Adrenal gland (tissue), 9 donors: ENCODE measurements at regions not wholly inside any gene's neighbourhood (a gene's known extent, or its start where the extent isn't known, plus 50 kb on each side); places are given as distances from the start of the nearest gene placed in this dataset.
A peak's percentile ranks its signal among the peaks of the same experiment; 100 is the strongest.

Experiments used
- DNase-seq, 7 donors: peaks; one replicate each; pipeline ENCODE4 v3.0.0-alpha.2; 2019 to 2020
- H3K27ac ChIP-seq, 5 donors: fragments of 200-600 bp; sonication (generic) in 4 of 5; 1 replicate in 3 of 5; 2 replicates in 2 of 5; pipeline versions ENCODE4 v1.5.1 to v1.8.0; 2016 to 2020; ENCODE audit warnings: mild to moderate bottlenecking in 1 of 5
- H3K27me3 ChIP-seq: fragments of 200-600 bp; 2 replicates; pipeline ENCODE4 v1.8.0; 2021
- H3K36me3 ChIP-seq, 2 donors: fragments of 200-600 bp; replicated peaks in 1 of 2; 1 replicate in 1 of 2; 2 replicates in 1 of 2; pipeline versions ENCODE4 v1.5.1 to v1.8.0; 2018 to 2022
- H3K4me1 ChIP-seq, 2 donors: fragments of 200-600 bp; replicated peaks in 1 of 2; 1 replicate in 1 of 2; 2 replicates in 1 of 2; pipeline versions ENCODE4 v1.5.1 to v1.8.0; 2018 to 2021
- H3K4me3 ChIP-seq, 4 donors: fragments of 200-600 bp; sonication (generic) in 3 of 4; one replicate each; pipeline ENCODE4 v1.5.1; 2016 to 2018
- H3K9me3 ChIP-seq, 3 donors: fragments of 200-600 bp; sonication (generic) in 1 of 3; replicated peaks in 1 of 3; 1 replicate in 2 of 3; 2 replicates in 1 of 3; pipeline versions ENCODE4 v1.5.1 to v1.8.0; 2016 to 2021
- POLR2A ChIP-seq, 2 donors: fragments of 450-650 bp; IDR thresholded peaks; one replicate each; pipeline ENCODE4 v1.6.1; 2017; ENCODE audit warnings: antibody characterized with exemption in 2 of 2, mild to moderate bottlenecking in 2 of 2, moderate library complexity in 1 of 2
- WGBS, 4 donors: extraction: QIAGEN DNeasy Blood & Tissue Kit in 2 of 4; methylation state at CpG; one replicate each; pipeline versions ENCODE4 v1.1.5 to v1.1.7; 2013 to 2017; 5-methylcytosine and 5-hydroxymethylcytosine counted together
- intact Hi-C, 2 donors: fragments of 100-400 bp; cut with DNase I; formaldehyde crosslinking; loops; one replicate each; pipeline versions ENCODE4 v1.14.1 to v1.15.0; 2022 to 2023
- TF ChIP-seq, protein P1 (sequence below), 6 experiments: fragments of 450-650 bp in 4 of 6; fragments of 200-600 bp in 2 of 6; sonication (generic) in 1 of 6; IDR thresholded peaks; 1 replicate in 5 of 6; 2 replicates in 1 of 6; pipeline versions ENCODE4 v1.5.1 to v1.8.0; 2016 to 2021; ENCODE audit warnings: antibody characterized with exemption in 6 of 6, mild to moderate bottlenecking in 2 of 6, moderate library complexity in 1 of 6
- donor health status: healthy with polysubstance abuse.
- donor health status: Bipolar disorder and iron deficiency.
- donor health status: DM: yes; HTN: yes; CAD: no.
- donor health status: DM: no; HTN: no; CAD: no.
- donor health status: DM: no; HTN: no; CAD: no.

DNA sequence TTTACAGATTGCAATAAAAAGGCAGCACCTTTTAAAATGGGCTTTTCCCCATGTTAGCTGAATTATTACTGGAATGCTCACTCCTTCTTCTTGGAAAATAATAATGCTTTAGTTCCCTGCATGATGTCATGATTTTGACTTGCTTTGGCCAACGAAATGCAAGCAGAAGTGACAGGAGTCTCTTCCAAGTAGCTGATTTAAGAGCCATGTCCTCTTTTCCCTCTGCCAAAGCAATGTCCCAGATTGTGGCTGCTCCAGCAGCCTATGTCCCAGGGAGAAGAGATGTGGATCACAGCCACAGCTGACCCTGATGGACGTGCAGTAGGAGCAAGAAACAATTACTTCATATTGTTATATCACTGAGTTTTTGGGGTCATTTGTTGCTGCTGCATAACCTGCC, 246.6 kb downstream of the HAPSTR1 start:
- Histone ChIP-seq H3K4me1 (peaks cover 9 to 10% of the 10 kb centered on the region in 2 donors), H3K4me3 (no peak overlapping the region), H3K36me3 (no peaks in the 10 kb centered on the region), H3K27ac (no peak overlapping the region), H3K9me3 (no peaks in the 10 kb centered on the region), H3K27me3 (no peaks in the 10 kb centered on the region)
- no peak for TF ChIP-seq POLR2A (IDR thresholded peaks at IDR 0.05)
- TF ChIP-seq, protein P1, sequence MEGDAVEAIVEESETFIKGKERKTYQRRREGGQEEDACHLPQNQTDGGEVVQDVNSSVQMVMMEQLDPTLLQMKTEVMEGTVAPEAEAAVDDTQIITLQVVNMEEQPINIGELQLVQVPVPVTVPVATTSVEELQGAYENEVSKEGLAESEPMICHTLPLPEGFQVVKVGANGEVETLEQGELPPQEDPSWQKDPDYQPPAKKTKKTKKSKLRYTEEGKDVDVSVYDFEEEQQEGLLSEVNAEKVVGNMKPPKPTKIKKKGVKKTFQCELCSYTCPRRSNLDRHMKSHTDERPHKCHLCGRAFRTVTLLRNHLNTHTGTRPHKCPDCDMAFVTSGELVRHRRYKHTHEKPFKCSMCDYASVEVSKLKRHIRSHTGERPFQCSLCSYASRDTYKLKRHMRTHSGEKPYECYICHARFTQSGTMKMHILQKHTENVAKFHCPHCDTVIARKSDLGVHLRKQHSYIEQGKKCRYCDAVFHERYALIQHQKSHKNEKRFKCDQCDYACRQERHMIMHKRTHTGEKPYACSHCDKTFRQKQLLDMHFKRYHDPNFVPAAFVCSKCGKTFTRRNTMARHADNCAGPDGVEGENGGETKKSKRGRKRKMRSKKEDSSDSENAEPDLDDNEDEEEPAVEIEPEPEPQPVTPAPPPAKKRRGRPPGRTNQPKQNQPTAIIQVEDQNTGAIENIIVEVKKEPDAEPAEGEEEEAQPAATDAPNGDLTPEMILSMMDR (IDR thresholded peaks at IDR 0.05), result no peak
- 16 to 32% (median 24%) methylated on average over 2 of the region's 2 CpGs for WGBS, 4 donors
- no peak for DNase-seq
- intact Hi-C loops, result no loop called here

DNA sequence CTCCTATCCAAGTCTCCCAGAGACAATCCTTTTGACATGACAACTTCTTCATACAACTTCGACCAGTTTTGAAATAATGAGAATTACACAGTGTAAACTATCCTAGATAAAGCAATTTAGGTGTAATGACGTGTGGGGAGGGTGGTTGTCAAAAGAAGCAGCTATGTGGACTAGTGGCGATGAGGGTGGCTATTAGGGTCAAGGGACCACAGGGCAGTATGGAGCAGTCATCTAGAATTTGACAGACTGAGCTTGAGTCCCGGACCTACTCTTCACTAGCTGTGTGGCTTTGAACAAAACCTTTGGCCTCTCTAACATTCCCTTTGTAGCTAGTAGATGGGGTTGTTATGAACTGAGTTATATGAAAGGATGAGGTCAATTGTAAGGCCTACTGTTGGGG, 247.1 kb downstream of the HAPSTR1 start:
- intact Hi-C loops, result no loop called here
- no peaks in the 10 kb centered on the region for H3K9me3 ChIP-seq
- H3K4me1 ChIP-seq, result peaks cover 9 to 10% of the 10 kb centered on the region in 2 donors
- no peak overlapping the region for H3K4me3 ChIP-seq
- no peaks in the 10 kb centered on the region for H3K36me3 ChIP-seq
- no peak overlapping the region for H3K27ac ChIP-seq
- 82 to 91% (median 90%) methylated on average over 4 of the region's 4 CpGs for WGBS, 4 donors
- DNase-seq, result no peak
- no peak for TF ChIP-seq POLR2A (IDR thresholded peaks at IDR 0.05)
- TF ChIP-seq, protein P1 (IDR thresholded peaks at IDR 0.05), result no peak
- no peaks in the 10 kb centered on the region for H3K27me3 ChIP-seq

DNA sequence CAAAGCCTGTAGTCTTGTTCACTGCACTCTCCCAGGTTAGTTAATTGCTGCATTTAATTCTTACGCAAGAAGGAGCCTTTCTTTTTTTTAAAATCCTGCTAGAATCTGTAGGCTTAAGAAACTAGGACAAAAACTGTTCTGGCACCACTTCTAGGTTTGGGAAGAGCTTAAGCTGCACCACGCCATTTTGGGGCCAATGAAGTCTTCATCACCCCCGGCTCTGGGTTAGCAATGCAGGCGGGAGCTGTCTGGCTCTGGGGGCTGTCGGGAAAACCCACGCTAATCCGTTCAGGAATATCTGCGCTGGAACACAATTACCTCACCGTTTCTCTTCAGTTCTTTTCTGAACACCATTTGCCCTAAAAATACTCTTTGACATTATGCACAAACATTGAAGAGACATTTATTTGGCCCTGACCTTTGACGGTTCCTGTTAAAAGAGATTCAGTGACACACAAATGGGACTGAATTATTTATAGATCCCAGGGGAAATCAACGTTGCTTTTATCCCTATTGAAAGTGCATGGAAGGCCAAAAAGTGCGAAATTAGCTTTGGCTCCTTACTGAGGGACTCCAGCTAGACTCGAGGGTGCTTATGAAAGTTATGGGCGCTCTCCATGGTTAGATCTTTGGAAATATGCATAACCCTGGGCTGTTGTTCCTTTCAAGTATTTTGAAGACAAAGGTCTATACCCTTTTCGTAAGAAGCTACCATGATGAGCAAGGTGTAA, 249.2 kb downstream of the HAPSTR1 start:
- no peaks in the 10 kb centered on the region for H3K36me3 ChIP-seq
- peak overlapping the region in 2 of 5 donors; percentile 27 to 35 for H3K27ac ChIP-seq
- no peak overlapping the region for H3K4me3 ChIP-seq
- peaks cover 9 to 10% of the 10 kb centered on the region in 2 donors for H3K4me1 ChIP-seq
- TF ChIP-seq, protein P1 (IDR thresholded peaks at IDR 0.05), result no peak
- TF ChIP-seq POLR2A (IDR thresholded peaks at IDR 0.05), result no peak
- DNase-seq, result peak in 1 of 7 donors; percentile 16
- intact Hi-C loops, result no loop called here
- no peaks in the 10 kb centered on the region for H3K9me3 ChIP-seq
- no peaks in the 10 kb centered on the region for H3K27me3 ChIP-seq
- 22 to 37% (median 30%) methylated on average over 14 to 15 of the region's 15 CpGs for WGBS, 4 donors

DNA sequence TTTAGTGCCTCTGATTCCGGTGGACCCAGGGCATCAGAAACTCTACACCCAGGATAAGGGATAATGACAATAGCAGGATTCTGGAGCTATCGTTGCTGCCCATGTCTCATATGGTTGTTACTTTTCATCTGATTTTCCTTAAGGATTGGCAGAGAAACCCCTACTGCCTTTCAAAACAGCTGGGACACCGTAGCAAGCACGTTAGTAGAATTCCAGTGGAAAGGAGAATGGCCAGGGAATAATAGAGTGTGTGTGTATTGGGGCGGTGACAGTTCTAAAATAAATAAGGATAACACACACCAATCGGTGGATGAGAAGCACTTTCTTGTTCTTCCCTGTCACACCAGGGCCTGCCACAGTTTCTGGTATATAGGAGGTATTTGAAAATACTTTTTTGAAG, 251.8 kb downstream of the HAPSTR1 start:
- H3K4me1 ChIP-seq, result peaks cover 9 to 10% of the 10 kb centered on the region in 2 donors
- H3K9me3 ChIP-seq, result no peaks in the 10 kb centered on the region
- intact Hi-C loops, result no loop called here
- no peak overlapping the region for H3K27ac ChIP-seq
- WGBS, 4 donors, result 72 to 82% (median 79%) methylated on average over 6 of the region's 6 CpGs
- no peak for TF ChIP-seq POLR2A (IDR thresholded peaks at IDR 0.05)
- TF ChIP-seq, protein P1 (IDR thresholded peaks at IDR 0.05), result no peak
- no peaks in the 10 kb centered on the region for H3K36me3 ChIP-seq
- H3K27me3 ChIP-seq, result no peaks in the 10 kb centered on the region
- no peak for DNase-seq
- no peak overlapping the region for H3K4me3 ChIP-seq
